Hepatocyte (in vitro differentiated cells): ENCODE measurements at regions not wholly inside any gene's neighbourhood (a gene's known extent, or its start where the extent isn't known, plus 50 kb on each side); places are given as distances from the start of the nearest gene placed in this dataset.

Source experiments
- DNase-seq: peaks from one replicate; pipeline ENCODE4 v3.0.0-alpha.2; 2016; ENCODE audit warnings: low spot score
- H2AFZ ChIP-seq: fragments of 200-600 bp; sonication (generic); 2 replicates; pipeline ENCODE4 v1.6.0; 2016; ENCODE audit warnings: antibody characterized with exemption, mild to moderate bottlenecking
- H3K27ac ChIP-seq: fragments of 200-600 bp; sonication (generic); 2 replicates; pipeline ENCODE4 v1.5.1; 2016; ENCODE audit warnings: mild to moderate bottlenecking
- H3K27me3 ChIP-seq: fragments of 200-600 bp; sonication (generic); 2 replicates; pipeline ENCODE4 v1.6.1; 2016
- H3K36me3 ChIP-seq: fragments of 200-600 bp; sonication (generic); replicated peaks from 2 replicates; pipeline ENCODE4 v1.5.1; 2016; ENCODE audit warnings: low read depth; ENCODE audit not compliant: insufficient read depth
- H3K4me1 ChIP-seq: fragments of 200-600 bp; sonication (generic); 2 replicates; pipeline ENCODE4 v1.5.1; 2016; ENCODE audit warnings: mild to moderate bottlenecking, moderate library complexity; ENCODE audit not compliant: insufficient read depth
- H3K4me2 ChIP-seq: fragments of 200-600 bp; sonication (generic); 2 replicates; pipeline ENCODE4 v1.6.0; 2016
- H3K4me3 ChIP-seq: fragments of 200-600 bp; sonication (generic); 2 replicates; pipeline ENCODE4 v1.5.1; 2016; ENCODE audit warnings: mild to moderate bottlenecking
- H3K79me2 ChIP-seq: fragments of 200-600 bp; sonication (generic); 2 replicates; pipeline ENCODE4 v1.6.0; 2017; ENCODE audit warnings: mild to moderate bottlenecking
- H3K9me2 ChIP-seq: fragments of 200-600 bp; sonication (generic); replicated peaks from 2 replicates; pipeline ENCODE4 v1.6.0; 2017; ENCODE audit warnings: mild to moderate bottlenecking; ENCODE audit not compliant: insufficient read depth
- H3K9me3 ChIP-seq: fragments of 200-600 bp; sonication (generic); 2 replicates; pipeline ENCODE4 v1.5.1; 2016; ENCODE audit warnings: low read depth, mild to moderate bottlenecking
- H4K20me1 ChIP-seq: fragments of 200-600 bp; sonication (generic); 2 replicates; pipeline ENCODE4 v1.6.0; 2016; ENCODE audit warnings: mild to moderate bottlenecking; ENCODE audit not compliant: insufficient read depth, poor library complexity, severe bottlenecking
- EZH2 ChIP-seq: fragments of 200-600 bp; sonication (generic); IDR thresholded peaks from 2 replicates; pipeline ENCODE4 v1.6.1; 2016; ENCODE audit warnings: antibody characterized with exemption, mild to moderate bottlenecking, borderline replicate concordance
- EZH2phosphoT487 ChIP-seq: fragments of 200-600 bp; sonication (generic); IDR thresholded peaks from one replicate; pipeline ENCODE4 v1.6.1; 2018; ENCODE audit warnings: antibody characterized with exemption, mild to moderate bottlenecking, low read depth, moderate library complexity; ENCODE audit not compliant: unreplicated experiment, severe bottlenecking
- WGBS: methylation state at CpG from one replicate; pipeline ENCODE4 v1.1.6; 2016; ENCODE audit warnings: low lambda C conversion rate; ENCODE audit errors: missing lambda C conversion rate; 5-methylcytosine and 5-hydroxymethylcytosine counted together
- TF ChIP-seq, protein P1 (sequence below): fragments of 200-600 bp; sonication (generic); IDR thresholded peaks from 2 replicates; pipeline ENCODE4 v1.5.1; 2016; ENCODE audit warnings: antibody characterized with exemption, mild to moderate bottlenecking; ENCODE audit not compliant: poor library complexity

DNA sequence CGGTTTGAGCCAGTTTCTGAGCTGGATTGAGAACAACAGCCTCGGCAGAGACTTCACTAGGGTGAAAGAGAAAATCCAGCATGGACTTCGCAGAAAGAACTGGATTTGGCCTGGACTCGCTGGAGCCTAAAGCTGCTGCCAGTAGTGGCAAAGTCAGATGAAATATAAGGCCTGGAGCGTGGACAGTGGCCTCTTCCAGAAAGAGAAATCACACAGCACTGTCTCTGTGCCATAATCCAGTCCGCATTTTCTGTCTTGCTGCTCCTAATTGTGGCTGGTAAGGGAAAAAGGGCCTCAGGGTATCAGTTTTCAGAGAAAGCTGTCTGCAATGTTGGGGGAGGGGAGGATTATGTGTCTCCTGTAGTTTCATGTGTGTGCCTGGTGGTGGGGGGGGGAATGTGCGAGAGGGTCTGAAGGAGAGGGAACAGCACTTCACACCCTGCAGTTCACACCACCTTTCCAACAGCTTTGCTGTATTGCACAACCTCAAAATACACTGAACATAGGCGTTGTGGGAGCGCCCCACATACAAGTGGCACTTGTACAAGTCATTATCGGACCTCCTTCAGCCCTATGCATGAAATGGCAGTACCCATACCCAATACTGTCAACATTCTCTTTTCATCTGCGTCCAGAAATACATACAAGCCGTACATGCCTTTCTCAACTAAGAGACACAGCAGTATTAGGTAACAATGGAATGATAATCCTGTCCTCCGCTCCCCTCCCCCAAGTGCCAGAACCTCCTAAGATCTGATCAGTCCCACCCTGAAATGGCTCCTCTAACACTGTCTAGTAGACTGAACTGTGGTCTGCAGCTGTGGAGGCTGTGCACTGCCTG lies 107.5 kb upstream of the ATF7IP start:
- Histone ChIP-seq H3K79me2 (no peaks in the 10 kb centered on the region), H3K4me2 (peak overlapping the region; percentile 54), H3K27me3 (no peaks in the 10 kb centered on the region), H3K4me1 (peaks cover 32% of the 10 kb centered on the region), H3K9me2 (no peaks in the 10 kb centered on the region), H3K36me3 (no peaks in the 10 kb centered on the region), H3K9me3 (no peaks in the 10 kb centered on the region), H3K27ac (peak overlapping the region; percentile 94), H2AFZ (peak overlapping the region; percentile 25), H3K4me3 (no peak overlapping the region), H4K20me1 (no peaks in the 10 kb centered on the region)
- DNase-seq: peak; percentile 95
- 30% methylated on average over 13 of the region's 13 CpGs for WGBS
- no peak for TF ChIP-seq EZH2
- no peak for TF ChIP-seq EZH2phosphoT487
- TF ChIP-seq, protein P1, sequence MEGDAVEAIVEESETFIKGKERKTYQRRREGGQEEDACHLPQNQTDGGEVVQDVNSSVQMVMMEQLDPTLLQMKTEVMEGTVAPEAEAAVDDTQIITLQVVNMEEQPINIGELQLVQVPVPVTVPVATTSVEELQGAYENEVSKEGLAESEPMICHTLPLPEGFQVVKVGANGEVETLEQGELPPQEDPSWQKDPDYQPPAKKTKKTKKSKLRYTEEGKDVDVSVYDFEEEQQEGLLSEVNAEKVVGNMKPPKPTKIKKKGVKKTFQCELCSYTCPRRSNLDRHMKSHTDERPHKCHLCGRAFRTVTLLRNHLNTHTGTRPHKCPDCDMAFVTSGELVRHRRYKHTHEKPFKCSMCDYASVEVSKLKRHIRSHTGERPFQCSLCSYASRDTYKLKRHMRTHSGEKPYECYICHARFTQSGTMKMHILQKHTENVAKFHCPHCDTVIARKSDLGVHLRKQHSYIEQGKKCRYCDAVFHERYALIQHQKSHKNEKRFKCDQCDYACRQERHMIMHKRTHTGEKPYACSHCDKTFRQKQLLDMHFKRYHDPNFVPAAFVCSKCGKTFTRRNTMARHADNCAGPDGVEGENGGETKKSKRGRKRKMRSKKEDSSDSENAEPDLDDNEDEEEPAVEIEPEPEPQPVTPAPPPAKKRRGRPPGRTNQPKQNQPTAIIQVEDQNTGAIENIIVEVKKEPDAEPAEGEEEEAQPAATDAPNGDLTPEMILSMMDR: no peak

DNA sequence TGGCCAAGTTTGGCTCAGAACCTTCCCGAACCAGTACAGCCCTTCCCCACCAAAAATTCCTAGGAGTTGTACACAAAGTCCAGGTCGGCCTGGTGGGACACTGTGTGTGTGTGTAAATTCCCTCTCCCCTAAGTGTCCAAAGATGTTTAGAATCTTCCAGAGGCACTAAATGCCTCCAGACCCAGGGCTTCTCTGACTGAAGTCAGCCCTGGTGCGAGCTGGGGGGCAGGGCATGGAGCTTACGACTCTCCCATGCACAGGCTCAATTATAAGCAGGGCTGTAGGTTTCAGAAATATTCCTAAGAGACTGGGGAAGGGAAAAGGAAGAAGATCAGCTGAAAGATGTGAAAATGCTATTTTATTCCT lies 106.9 kb upstream of the ATF7IP start:
- Histone ChIP-seq H3K36me3 (no peaks in the 10 kb centered on the region), H3K9me3 (no peaks in the 10 kb centered on the region), H3K79me2 (no peaks in the 10 kb centered on the region), H3K27me3 (no peaks in the 10 kb centered on the region), H3K4me3 (no peak overlapping the region), H4K20me1 (no peaks in the 10 kb centered on the region), H3K9me2 (no peaks in the 10 kb centered on the region), H3K4me1 (peaks cover 32% of the 10 kb centered on the region), H2AFZ (peak overlapping the region; percentile 25), H3K27ac (peak overlapping the region; percentile 94), H3K4me2 (peak overlapping the region; percentile 54)
- 60% methylated on average over 4 of the region's 4 CpGs for WGBS
- no peak for DNase-seq
- TF ChIP-seq EZH2phosphoT487 (no peak), EZH2 (no peak)
- TF ChIP-seq, protein P1: no peak

DNA sequence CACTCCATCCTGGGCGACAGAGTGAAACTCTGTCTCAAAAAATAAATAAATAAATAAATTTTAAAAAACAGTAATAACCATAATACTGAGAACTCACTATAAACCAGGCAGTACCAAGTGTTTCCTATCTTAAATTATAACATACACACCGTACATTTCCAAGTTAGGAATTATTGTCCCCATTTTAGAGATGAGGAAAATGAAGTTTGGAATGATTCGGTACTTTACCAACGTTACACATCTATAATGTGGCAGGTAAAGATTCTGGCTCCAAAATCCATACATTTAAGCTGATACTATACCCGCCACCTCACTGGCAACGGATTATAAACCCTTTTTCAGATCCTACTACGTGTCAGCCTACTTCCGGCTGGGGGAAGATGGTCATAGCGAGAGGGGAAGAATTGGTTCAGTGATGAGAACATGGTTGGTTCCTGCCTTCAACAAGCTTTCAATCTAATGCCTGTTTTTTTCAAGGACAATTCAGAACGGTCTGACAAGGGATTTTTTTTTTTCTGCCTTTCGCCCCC lies 105.9 kb upstream of the ATF7IP start:
- TF ChIP-seq EZH2 (no peak), EZH2phosphoT487 (no peak)
- TF ChIP-seq, protein P1: no peak
- peaks cover under 1% of the 10 kb centered on the region for H3K9me3 ChIP-seq
- H3K4me3 ChIP-seq: no peak overlapping the region
- peaks cover 32% of the 10 kb centered on the region for H3K4me1 ChIP-seq
- peak overlapping the region; percentile 94 for H3K27ac ChIP-seq
- 91% methylated on average over 11 of the region's 11 CpGs for WGBS
- H3K36me3 ChIP-seq: no peaks in the 10 kb centered on the region
- no peak for DNase-seq
- peak overlapping the region; percentile 63 for H2AFZ ChIP-seq
- H3K9me2 ChIP-seq: no peaks in the 10 kb centered on the region
- peak overlapping the region; percentile 59 for H3K4me2 ChIP-seq
- no peaks in the 10 kb centered on the region for H3K27me3 ChIP-seq
- H4K20me1 ChIP-seq: no peaks in the 10 kb centered on the region
- H3K79me2 ChIP-seq: no peaks in the 10 kb centered on the region
